OCI-LY7 (cell line): ENCODE measurements at regions not wholly inside any gene's neighbourhood (a gene's known extent, or its start where the extent isn't known, plus 50 kb on each side); places are given as distances from the start of the nearest gene placed in this dataset.
"Not testable (repeated sequence)": the region's sequence is repeated elsewhere in the genome, so short reads cannot be mapped to it uniquely, and the experiment has no call there.

Experiments used
- EZH2phosphoT487 ChIP-seq: fragments of 200-600 bp; sonication (generic); IDR thresholded peaks from 2 replicates; pipeline ENCODE4 v1.6.1; 2018; ENCODE audit warnings: low read depth, borderline replicate concordance, mild to moderate bottlenecking, mixed run types, antibody characterized with exemption, low read length, moderate library complexity, mixed read lengths
- TF ChIP-seq, protein P1 (sequence below): fragments of 200-600 bp; sonication (generic); conservative IDR thresholded peaks from 2 replicates; pipeline ENCODE4 v1.5.1; 2014; ENCODE audit warnings: mild to moderate bottlenecking, antibody characterized with exemption, low read length, moderate library complexity, mixed read lengths

DNA sequence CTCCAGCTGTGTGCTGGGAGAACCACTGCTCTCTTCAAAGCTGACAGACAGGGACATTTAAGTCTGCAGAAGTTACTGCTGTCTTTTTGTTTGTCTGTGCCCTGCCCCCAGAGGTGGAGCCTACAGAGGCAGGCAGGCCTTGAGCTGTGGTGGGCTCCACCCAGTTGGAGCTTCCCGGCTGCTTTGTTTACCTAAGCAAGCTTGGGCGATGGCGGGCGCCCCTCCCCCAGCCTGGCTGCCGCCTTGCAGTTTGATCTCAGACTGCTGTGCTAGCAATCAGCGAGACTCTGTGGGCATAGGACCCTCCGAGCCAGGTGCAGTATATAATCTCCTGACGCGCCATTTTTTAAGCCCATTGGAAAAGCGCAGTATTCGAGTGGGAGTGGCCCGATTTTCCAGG lies 119.7 kb downstream of the OSTF1 start:
- TF ChIP-seq, protein P1, sequence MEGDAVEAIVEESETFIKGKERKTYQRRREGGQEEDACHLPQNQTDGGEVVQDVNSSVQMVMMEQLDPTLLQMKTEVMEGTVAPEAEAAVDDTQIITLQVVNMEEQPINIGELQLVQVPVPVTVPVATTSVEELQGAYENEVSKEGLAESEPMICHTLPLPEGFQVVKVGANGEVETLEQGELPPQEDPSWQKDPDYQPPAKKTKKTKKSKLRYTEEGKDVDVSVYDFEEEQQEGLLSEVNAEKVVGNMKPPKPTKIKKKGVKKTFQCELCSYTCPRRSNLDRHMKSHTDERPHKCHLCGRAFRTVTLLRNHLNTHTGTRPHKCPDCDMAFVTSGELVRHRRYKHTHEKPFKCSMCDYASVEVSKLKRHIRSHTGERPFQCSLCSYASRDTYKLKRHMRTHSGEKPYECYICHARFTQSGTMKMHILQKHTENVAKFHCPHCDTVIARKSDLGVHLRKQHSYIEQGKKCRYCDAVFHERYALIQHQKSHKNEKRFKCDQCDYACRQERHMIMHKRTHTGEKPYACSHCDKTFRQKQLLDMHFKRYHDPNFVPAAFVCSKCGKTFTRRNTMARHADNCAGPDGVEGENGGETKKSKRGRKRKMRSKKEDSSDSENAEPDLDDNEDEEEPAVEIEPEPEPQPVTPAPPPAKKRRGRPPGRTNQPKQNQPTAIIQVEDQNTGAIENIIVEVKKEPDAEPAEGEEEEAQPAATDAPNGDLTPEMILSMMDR, result not testable (repeated sequence)
- TF ChIP-seq EZH2phosphoT487, result not testable (repeated sequence)
